WTC11 (cell line): ENCODE measurements at regions not wholly inside any gene's neighbourhood (a gene's known extent, or its start where the extent isn't known, plus 50 kb on each side); places are given as distances from the start of the nearest gene placed in this dataset.

Source experiments
- ATAC-seq: fragments of 200-7000 bp; cut with Tn5 transposase; 2 replicates; pipeline ENCODE4 v1.10.0; 2021; ENCODE audit warnings: mild to moderate bottlenecking, moderate library complexity
- CTCF ChIA-PET: fragments of 300-600 bp; sonication (Branson Sonifier 250); formaldehyde crosslinking; loops from one replicate; lab custom pipeline; 2021; ENCODE audit warnings: antibody characterized with exemption; lab: Charles Lee
- POLR2A ChIA-PET: fragments of 350-600 bp; sonication (Branson Sonifier 250); formaldehyde crosslinking; loops from one replicate; lab custom pipeline; 2021; ENCODE audit warnings: antibody characterized with exemption; lab: Charles Lee
- DNase-seq: peaks from one replicate; pipeline ENCODE4 v3.0.0; 2021; ENCODE audit warnings: low spot score
- H3K27ac Mint-ChIP-seq: 2 replicates; pipeline ENCODE4 v1.8.0; 2021; ENCODE audit warnings: mixed read lengths
- H3K27me3 Mint-ChIP-seq: 2 replicates; pipeline ENCODE4 v1.8.0; 2021; ENCODE audit warnings: low read depth, mild to moderate bottlenecking, moderate library complexity, mixed read lengths
- H3K36me3 Mint-ChIP-seq: 2 replicates; pipeline ENCODE4 v1.8.0; 2021; ENCODE audit warnings: mixed read lengths
- H3K4me1 Mint-ChIP-seq: 2 replicates; pipeline ENCODE4 v1.8.0; 2022; ENCODE audit warnings: mixed read lengths
- H3K4me3 Mint-ChIP-seq: 2 replicates; pipeline ENCODE4 v1.8.0; 2021; ENCODE audit warnings: mild to moderate bottlenecking, moderate library complexity, mixed read lengths
- H3K9me3 Mint-ChIP-seq: 2 replicates; pipeline ENCODE4 v1.8.0; 2021; ENCODE audit warnings: mixed read lengths
- CREB1 ChIP-seq: sonication (generic); formaldehyde crosslinking; IDR thresholded peaks from 2 replicates; pipeline ENCODE4 v1.8.0; 2023; ENCODE audit warnings: mild to moderate bottlenecking, missing genetic modification reagents
- GTF2I ChIP-seq: fragments of 250-450 bp; sonication (Bioruptor Pico); conservative IDR thresholded peaks from 2 replicates; pipeline ENCODE4 v1.4.0; 2021; ENCODE audit warnings: mild to moderate bottlenecking
- IRF2 ChIP-seq: sonication (generic); formaldehyde crosslinking; IDR thresholded peaks from 2 replicates; pipeline ENCODE4 v1.8.0; 2022; ENCODE audit warnings: low read depth, missing genetic modification reagents, borderline replicate concordance
- MXD4 ChIP-seq: fragments of 250-450 bp; sonication (Bioruptor Pico); IDR thresholded peaks from 2 replicates; pipeline ENCODE4 v1.8.0; 2021; ENCODE audit warnings: mild to moderate bottlenecking, moderate library complexity, borderline replicate concordance
- NFATC4 ChIP-seq: fragments of 250-450 bp; sonication (Bioruptor Pico); IDR thresholded peaks from 2 replicates; pipeline ENCODE4 v1.9.0; 2021; ENCODE audit warnings: mild to moderate bottlenecking
- NFE2L1 ChIP-seq: sonication (generic); formaldehyde crosslinking; IDR thresholded peaks from 2 replicates; pipeline ENCODE4 v1.8.1; 2023; ENCODE audit warnings: missing genetic modification reagents
- OVOL2 ChIP-seq: fragments of 250-450 bp; sonication (Bioruptor Pico); IDR thresholded peaks from 2 replicates; pipeline ENCODE4 v1.9.0; 2021; ENCODE audit warnings: mild to moderate bottlenecking, borderline replicate concordance
- RELA ChIP-seq: sonication (generic); formaldehyde crosslinking; IDR thresholded peaks from 2 replicates; pipeline ENCODE4 v1.8.1; 2022; ENCODE audit warnings: missing genetic modification reagents, mild to moderate bottlenecking, borderline replicate concordance
- RORB ChIP-seq: fragments of 250-450 bp; sonication (Bioruptor Pico); IDR thresholded peaks from 2 replicates; pipeline ENCODE4 v1.9.0; 2021; ENCODE audit warnings: mild to moderate bottlenecking
- SMAD3 ChIP-seq: sonication (generic); formaldehyde crosslinking; IDR thresholded peaks from 2 replicates; pipeline ENCODE4 v1.8.0; 2022; ENCODE audit warnings: missing genetic modification reagents, mild to moderate bottlenecking, borderline replicate concordance
- ZNF138 ChIP-seq: sonication (generic); formaldehyde crosslinking; conservative IDR thresholded peaks from 2 replicates; pipeline ENCODE4 v1.8.1; 2022; ENCODE audit warnings: mild to moderate bottlenecking, moderate library complexity, missing genetic modification reagents
- ZNF232 ChIP-seq: sonication (generic); formaldehyde crosslinking; IDR thresholded peaks from 2 replicates; pipeline ENCODE4 v1.8.0; 2022; ENCODE audit warnings: mild to moderate bottlenecking, missing genetic modification reagents
- ZNF396 ChIP-seq: fragments of 250-450 bp; sonication (Bioruptor Pico); IDR thresholded peaks from 2 replicates; pipeline ENCODE4 v1.8.0; 2021; ENCODE audit warnings: mild to moderate bottlenecking, moderate library complexity, borderline replicate concordance
- TF ChIP-seq, protein P1 (sequence below): sonication (generic); formaldehyde crosslinking; IDR thresholded peaks from 2 replicates; pipeline ENCODE4 v1.8.1; 2022; ENCODE audit warnings: mild to moderate bottlenecking, moderate library complexity, missing genetic modification reagents
- TF ChIP-seq, protein P2 (sequence below): sonication (generic); formaldehyde crosslinking; IDR thresholded peaks from 2 replicates; pipeline ENCODE4 v1.8.0; 2023; ENCODE audit warnings: missing genetic modification reagents, mild to moderate bottlenecking, borderline replicate concordance
- TF ChIP-seq, protein P3 (sequence below): sonication (generic); formaldehyde crosslinking; IDR thresholded peaks from 2 replicates; pipeline ENCODE4 v1.8.1; 2022; ENCODE audit warnings: missing genetic modification reagents, borderline replicate concordance
- TF ChIP-seq, protein P4 (sequence below): sonication (generic); formaldehyde crosslinking; IDR thresholded peaks from 2 replicates; pipeline ENCODE4 v1.8.1; 2023; ENCODE audit warnings: mild to moderate bottlenecking, missing genetic modification reagents
- TF ChIP-seq, protein P5 (sequence below): sonication (generic); formaldehyde crosslinking; IDR thresholded peaks from 2 replicates; pipeline ENCODE4 v1.8.1; 2022; ENCODE audit warnings: low read depth, mild to moderate bottlenecking, moderate library complexity, missing genetic modification reagents, borderline replicate concordance
- TF ChIP-seq, protein P6 (sequence below): sonication (generic); formaldehyde crosslinking; IDR thresholded peaks from 2 replicates; pipeline ENCODE4 v1.8.0; 2022; ENCODE audit warnings: mild to moderate bottlenecking, missing genetic modification reagents

DNA sequence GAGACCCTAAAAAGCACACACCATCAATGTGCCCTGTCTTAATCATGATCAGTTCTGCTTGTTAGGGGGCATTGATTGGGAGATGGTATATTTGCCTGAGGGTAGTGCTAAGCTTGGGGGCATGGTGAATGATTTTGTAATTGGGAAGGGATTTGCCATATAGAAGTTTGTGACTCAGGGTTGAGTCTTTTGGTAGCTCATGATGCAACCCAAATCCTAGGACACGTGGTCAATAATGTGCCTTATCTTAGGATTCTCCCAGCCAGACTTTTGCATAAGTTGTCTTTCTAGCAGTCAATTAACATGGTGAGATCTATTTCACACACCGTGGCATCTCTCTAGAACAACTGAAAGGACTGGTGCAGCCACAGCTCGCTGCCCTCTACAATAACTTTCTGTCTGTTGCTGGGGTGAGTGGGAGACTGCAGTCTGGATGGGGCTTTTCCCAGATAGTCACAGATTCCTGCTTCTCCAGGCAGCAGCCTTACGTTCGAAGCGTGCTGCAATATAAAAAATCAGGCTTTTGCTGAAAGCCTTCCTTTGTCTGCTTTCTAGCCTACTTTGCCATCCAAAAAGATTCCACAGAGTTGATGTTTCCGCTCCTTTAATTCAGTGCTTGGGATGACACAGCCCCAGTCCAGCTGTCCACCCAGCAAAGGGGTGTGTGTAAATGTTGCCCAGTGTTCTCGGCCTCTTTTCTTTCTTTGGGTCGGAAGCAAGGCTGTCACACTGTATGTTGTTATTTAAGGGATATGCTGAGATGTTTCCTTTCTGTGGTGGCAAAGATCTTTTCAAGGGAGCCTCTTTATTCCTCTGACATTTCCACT is 58.9 kb downstream of the ID4 start:
- no peak for TF ChIP-seq SMAD3 (CRISPR knock-in tag)
- TF ChIP-seq, protein P1, sequence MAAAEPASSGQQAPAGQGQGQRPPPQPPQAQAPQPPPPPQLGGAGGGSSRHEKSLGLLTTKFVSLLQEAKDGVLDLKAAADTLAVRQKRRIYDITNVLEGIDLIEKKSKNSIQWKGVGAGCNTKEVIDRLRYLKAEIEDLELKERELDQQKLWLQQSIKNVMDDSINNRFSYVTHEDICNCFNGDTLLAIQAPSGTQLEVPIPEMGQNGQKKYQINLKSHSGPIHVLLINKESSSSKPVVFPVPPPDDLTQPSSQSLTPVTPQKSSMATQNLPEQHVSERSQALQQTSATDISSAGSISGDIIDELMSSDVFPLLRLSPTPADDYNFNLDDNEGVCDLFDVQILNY = no peak
- TF ChIP-seq, all 79 proteins: peak for 0
- Mint-ChIP-seq H3K4me1 (peaks cover 4% of the 10 kb centered on the region; the same call in 1 of the 2 replicates), H3K36me3 (no peaks in the 10 kb centered on the region), H3K4me3 (no peak overlapping the region), H3K9me3 (peaks cover 11% of the 10 kb centered on the region), H3K27ac (no peak overlapping the region), H3K27me3 (no peaks in the 10 kb centered on the region)
- DNase-seq (no peak), ATAC-seq (no peak)
- ChIA-PET CTCF (no interaction called here), POLR2A (no interaction called here)

DNA sequence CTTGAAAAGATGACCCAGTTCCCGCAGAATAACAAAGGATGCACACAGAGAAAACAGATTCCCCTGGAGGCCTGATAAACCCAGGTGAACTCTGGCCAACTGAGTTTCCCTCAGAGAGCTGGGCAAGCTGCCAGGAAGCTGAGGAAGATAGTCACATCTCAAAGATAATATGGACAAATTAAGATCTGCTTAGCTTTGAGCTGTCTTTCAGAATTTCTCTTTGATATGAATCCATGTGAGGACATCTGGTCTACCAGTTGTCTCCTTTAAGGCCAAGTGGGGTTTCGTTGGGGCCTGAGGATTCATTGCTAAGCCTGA is 59.5 kb downstream of the ID4 start:
- ATAC-seq = no peak
- Mint-ChIP-seq H3K4me1 (peaks cover 4% of the 10 kb centered on the region; the same call in 1 of the 2 replicates), H3K27me3 (no peaks in the 10 kb centered on the region), H3K4me3 (no peak overlapping the region), H3K36me3 (no peaks in the 10 kb centered on the region), H3K27ac (no peak overlapping the region), H3K9me3 (peaks cover 15% of the 10 kb centered on the region)
- DNase-seq = no peak
- CTCF ChIA-PET = no interaction called here
- POLR2A ChIA-PET = no interaction called here
- TF ChIP-seq, protein P2, sequence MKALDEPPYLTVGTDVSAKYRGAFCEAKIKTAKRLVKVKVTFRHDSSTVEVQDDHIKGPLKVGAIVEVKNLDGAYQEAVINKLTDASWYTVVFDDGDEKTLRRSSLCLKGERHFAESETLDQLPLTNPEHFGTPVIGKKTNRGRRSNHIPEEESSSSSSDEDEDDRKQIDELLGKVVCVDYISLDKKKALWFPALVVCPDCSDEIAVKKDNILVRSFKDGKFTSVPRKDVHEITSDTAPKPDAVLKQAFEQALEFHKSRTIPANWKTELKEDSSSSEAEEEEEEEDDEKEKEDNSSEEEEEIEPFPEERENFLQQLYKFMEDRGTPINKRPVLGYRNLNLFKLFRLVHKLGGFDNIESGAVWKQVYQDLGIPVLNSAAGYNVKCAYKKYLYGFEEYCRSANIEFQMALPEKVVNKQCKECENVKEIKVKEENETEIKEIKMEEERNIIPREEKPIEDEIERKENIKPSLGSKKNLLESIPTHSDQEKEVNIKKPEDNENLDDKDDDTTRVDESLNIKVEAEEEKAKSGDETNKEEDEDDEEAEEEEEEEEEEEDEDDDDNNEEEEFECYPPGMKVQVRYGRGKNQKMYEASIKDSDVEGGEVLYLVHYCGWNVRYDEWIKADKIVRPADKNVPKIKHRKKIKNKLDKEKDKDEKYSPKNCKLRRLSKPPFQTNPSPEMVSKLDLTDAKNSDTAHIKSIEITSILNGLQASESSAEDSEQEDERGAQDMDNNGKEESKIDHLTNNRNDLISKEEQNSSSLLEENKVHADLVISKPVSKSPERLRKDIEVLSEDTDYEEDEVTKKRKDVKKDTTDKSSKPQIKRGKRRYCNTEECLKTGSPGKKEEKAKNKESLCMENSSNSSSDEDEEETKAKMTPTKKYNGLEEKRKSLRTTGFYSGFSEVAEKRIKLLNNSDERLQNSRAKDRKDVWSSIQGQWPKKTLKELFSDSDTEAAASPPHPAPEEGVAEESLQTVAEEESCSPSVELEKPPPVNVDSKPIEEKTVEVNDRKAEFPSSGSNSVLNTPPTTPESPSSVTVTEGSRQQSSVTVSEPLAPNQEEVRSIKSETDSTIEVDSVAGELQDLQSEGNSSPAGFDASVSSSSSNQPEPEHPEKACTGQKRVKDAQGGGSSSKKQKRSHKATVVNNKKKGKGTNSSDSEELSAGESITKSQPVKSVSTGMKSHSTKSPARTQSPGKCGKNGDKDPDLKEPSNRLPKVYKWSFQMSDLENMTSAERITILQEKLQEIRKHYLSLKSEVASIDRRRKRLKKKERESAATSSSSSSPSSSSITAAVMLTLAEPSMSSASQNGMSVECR (CRISPR knock-in tag) = no peak
- TF ChIP-seq NFE2L1 (CRISPR knock-in tag) = no peak
- no peak for TF ChIP-seq RORB (CRISPR knock-in tag)
- no peak for TF ChIP-seq MXD4 (CRISPR knock-in tag)
- TF ChIP-seq, protein P3, sequence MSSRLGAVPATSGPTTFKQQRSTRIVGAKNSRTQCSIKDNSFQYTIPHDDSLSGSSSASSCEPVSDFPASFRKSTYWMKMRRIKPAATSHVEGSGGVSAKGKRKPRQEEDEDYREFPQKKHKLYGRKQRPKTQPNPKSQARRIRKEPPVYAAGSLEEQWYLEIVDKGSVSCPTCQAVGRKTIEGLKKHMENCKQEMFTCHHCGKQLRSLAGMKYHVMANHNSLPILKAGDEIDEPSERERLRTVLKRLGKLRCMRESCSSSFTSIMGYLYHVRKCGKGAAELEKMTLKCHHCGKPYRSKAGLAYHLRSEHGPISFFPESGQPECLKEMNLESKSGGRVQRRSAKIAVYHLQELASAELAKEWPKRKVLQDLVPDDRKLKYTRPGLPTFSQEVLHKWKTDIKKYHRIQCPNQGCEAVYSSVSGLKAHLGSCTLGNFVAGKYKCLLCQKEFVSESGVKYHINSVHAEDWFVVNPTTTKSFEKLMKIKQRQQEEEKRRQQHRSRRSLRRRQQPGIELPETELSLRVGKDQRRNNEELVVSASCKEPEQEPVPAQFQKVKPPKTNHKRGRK (CRISPR knock-in tag) = no peak
- no peak for TF ChIP-seq CREB1
- no peak for TF ChIP-seq ZNF232
- TF ChIP-seq IRF2 (CRISPR knock-in tag) = no peak
- TF ChIP-seq RELA (CRISPR knock-in tag) = no peak
- no peak for TF ChIP-seq GTF2I (CRISPR knock-in tag)
- TF ChIP-seq OVOL2 (CRISPR knock-in tag) = no peak
- TF ChIP-seq, protein P4, sequence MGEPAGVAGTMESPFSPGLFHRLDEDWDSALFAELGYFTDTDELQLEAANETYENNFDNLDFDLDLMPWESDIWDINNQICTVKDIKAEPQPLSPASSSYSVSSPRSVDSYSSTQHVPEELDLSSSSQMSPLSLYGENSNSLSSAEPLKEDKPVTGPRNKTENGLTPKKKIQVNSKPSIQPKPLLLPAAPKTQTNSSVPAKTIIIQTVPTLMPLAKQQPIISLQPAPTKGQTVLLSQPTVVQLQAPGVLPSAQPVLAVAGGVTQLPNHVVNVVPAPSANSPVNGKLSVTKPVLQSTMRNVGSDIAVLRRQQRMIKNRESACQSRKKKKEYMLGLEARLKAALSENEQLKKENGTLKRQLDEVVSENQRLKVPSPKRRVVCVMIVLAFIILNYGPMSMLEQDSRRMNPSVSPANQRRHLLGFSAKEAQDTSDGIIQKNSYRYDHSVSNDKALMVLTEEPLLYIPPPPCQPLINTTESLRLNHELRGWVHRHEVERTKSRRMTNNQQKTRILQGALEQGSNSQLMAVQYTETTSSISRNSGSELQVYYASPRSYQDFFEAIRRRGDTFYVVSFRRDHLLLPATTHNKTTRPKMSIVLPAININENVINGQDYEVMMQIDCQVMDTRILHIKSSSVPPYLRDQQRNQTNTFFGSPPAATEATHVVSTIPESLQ (CRISPR knock-in tag) = no peak
- no peak for TF ChIP-seq ZNF138 (CRISPR knock-in tag)
- TF ChIP-seq ZNF396 (CRISPR knock-in tag) = no peak
- TF ChIP-seq, protein P5, sequence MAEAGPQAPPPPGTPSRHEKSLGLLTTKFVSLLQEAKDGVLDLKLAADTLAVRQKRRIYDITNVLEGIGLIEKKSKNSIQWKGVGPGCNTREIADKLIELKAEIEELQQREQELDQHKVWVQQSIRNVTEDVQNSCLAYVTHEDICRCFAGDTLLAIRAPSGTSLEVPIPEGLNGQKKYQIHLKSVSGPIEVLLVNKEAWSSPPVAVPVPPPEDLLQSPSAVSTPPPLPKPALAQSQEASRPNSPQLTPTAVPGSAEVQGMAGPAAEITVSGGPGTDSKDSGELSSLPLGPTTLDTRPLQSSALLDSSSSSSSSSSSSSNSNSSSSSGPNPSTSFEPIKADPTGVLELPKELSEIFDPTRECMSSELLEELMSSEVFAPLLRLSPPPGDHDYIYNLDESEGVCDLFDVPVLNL (CRISPR knock-in tag) = no peak
- TF ChIP-seq, protein P6, sequence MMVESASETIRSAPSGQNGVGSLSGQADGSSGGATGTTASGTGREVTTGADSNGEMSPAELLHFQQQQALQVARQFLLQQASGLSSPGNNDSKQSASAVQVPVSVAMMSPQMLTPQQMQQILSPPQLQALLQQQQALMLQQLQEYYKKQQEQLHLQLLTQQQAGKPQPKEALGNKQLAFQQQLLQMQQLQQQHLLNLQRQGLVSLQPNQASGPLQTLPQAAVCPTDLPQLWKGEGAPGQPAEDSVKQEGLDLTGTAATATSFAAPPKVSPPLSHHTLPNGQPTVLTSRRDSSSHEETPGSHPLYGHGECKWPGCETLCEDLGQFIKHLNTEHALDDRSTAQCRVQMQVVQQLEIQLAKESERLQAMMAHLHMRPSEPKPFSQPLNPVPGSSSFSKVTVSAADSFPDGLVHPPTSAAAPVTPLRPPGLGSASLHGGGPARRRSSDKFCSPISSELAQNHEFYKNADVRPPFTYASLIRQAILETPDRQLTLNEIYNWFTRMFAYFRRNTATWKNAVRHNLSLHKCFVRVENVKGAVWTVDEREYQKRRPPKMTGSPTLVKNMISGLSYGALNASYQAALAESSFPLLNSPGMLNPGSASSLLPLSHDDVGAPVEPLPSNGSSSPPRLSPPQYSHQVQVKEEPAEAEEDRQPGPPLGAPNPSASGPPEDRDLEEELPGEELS = no peak
- TF ChIP-seq NFATC4 (CRISPR knock-in tag) = no peak
